ENCODE measurements at regions not wholly inside any gene's neighbourhood (a gene's known extent, or its start where the extent isn't known, plus 50 kb on each side); places are given as distances from the start of the nearest gene placed in this dataset.

DNA sequence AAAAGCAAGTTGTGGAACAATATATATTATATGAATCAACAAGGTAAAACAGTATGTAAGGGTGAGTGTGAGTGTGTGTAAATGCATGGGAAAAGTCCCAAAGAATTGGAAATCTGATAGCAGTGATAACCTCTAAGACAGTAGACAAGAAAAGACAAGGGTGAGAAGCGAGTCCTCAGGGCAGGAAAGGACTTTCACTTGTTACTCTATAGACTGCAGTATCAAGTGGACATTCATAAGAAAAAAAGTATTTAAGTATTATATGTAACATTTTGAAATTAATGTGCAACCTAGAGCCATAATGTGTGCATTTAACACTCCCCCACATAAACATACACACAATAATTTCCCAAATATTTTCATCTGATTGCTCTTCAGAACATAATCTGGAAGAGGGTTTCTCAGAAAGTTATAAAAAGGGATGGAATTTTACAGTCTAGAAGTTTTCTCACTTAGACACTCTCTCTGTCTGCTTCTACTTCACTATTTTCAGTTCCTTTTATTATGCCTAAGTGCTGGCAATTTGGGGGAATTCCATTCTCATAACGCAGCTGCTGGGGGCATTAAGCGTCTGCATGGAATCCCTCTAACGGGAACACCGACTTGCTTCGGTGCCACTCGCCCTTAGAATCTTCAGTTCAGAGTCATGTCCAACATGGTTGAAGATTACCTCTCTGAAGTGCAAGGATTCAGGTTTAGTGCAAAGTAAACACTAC lies 50.0 kb upstream of the CDIN1 start:
- H3K4me3 ChIP-seq, result no peak overlapping the region
- no peaks in the 10 kb centered on the region for H3K9me3 ChIP-seq
- no peak for DNase-seq (ENCODE audit: extremely low spot score)
- WGBS, result 88% methylated on average over 7 of the region's 7 CpGs
- no peak overlapping the region for H3K27ac ChIP-seq (replicated peaks in 1 of 4)
- H3K4me1 ChIP-seq, result no peaks in the 10 kb centered on the region
- H3K36me3 ChIP-seq, result no peaks in the 10 kb centered on the region
- TF ChIP-seq, protein P1, sequence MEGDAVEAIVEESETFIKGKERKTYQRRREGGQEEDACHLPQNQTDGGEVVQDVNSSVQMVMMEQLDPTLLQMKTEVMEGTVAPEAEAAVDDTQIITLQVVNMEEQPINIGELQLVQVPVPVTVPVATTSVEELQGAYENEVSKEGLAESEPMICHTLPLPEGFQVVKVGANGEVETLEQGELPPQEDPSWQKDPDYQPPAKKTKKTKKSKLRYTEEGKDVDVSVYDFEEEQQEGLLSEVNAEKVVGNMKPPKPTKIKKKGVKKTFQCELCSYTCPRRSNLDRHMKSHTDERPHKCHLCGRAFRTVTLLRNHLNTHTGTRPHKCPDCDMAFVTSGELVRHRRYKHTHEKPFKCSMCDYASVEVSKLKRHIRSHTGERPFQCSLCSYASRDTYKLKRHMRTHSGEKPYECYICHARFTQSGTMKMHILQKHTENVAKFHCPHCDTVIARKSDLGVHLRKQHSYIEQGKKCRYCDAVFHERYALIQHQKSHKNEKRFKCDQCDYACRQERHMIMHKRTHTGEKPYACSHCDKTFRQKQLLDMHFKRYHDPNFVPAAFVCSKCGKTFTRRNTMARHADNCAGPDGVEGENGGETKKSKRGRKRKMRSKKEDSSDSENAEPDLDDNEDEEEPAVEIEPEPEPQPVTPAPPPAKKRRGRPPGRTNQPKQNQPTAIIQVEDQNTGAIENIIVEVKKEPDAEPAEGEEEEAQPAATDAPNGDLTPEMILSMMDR (IDR thresholded peaks at IDR 0.05), result no peak
- TF ChIP-seq EP300 (IDR thresholded peaks at IDR 0.05) (no peak), POLR2AphosphoS5 (IDR thresholded peaks at IDR 0.05) (no peak), POLR2A (IDR thresholded peaks at IDR 0.05; ENCODE audit: low read depth) (no peak)
- intact Hi-C loops (cut with DNase I), result no loop called here
- no peaks in the 10 kb centered on the region for H3K27me3 ChIP-seq

Small RNAs in the stretch of these regions (small RNA-seq; reads per million reads assigned to genes)
- 0 reads per million in 3 donors for gene AC068867.1
- 0 reads per million in 3 donors for gene MIR4510

Data from esophagus muscularis mucosa (tissue), 4 donors.